Colon (tissue), 2 donors: ENCODE measurements at regions not wholly inside any gene's neighbourhood (a gene's known extent, or its start where the extent isn't known, plus 50 kb on each side); places are given as distances from the start of the nearest gene placed in this dataset.

ENCODE experiments used
- FAIRE-seq: peaks from 2 replicates; lab custom pipeline; 2012; peaks lifted over from hg19 to GRCh38; lab: Jason Lieb, UNC
- donor health status: control.
- donor health status: control.

GRCh38 chr4:134327274-134328122 lies 125.9 kb upstream of the PABPC4L start:
- FAIRE-seq = no peak

GRCh38 chr4:134326866-134327265 lies 125.3 kb upstream of the PABPC4L start:
- no peak for FAIRE-seq

DNA sequence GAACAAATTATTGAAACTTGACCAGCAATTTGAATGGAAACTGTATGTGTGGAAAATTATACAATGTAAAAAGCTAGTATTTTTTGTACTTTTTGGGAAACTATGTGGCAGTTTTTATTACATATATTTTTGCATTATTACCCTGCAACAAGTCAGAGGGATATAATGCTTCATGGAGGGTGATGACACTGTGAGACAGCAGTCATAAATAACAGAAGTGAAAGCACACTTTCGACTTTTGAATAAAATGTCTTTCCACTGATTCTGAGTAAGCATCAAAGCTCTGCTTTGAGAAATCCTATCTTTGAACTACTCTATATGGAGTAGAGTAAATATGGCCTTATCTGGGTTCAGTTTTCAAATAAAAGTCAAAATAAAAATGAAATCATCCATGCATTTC lies 122.6 kb upstream of the PABPC4L start:
- no peak for FAIRE-seq

- FAIRE-seq = no peak
Observed at GRCh38 chr4:134320048-134320447, 118.5 kb upstream of the PABPC4L start.

DNA sequence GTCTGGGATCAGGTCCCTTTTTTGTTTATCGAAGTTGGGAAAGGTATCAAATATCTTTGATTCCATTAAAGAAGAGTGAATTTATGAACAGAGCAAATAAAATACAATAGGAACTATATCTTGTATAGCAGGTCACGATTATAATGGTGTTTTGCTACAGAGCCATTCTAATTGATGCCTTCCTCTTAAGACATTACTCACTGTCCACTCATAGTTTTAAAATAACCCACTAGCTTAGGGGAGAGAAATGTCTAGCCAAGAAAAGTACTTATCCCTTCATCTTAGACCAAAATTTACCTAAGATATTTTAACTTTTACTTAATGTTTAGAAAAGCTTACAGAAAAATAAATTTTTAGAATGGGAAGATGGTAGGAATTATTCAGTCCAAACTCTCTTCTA lies 112.0 kb upstream of the PABPC4L start:
- FAIRE-seq = no peak

GRCh38 chr4:134309715-134310114 lies 108.1 kb upstream of the PABPC4L start:
- no peak for FAIRE-seq

GRCh38 chr4:134308910-134309309 lies 107.3 kb upstream of the PABPC4L start:
- FAIRE-seq = no peak

DNA sequence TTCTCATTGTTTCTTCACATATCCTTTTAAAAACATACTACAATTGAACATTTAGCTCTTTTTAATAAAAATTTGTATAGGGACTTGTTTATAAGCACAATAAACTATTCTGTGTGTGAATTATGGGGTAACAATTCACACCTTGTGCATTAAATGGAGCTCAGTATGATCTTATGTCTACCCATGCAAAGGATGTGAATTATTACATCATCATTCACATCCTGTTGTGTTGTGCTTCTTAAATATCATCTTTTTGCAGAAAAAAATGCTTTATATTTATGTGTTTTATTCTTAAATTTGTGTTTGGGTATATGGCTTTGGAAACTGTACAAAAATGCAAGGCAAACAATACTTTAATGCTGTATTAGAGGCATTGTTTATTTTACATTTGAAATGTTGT lies 96.7 kb upstream of the PABPC4L start:
- no peak for FAIRE-seq

DNA sequence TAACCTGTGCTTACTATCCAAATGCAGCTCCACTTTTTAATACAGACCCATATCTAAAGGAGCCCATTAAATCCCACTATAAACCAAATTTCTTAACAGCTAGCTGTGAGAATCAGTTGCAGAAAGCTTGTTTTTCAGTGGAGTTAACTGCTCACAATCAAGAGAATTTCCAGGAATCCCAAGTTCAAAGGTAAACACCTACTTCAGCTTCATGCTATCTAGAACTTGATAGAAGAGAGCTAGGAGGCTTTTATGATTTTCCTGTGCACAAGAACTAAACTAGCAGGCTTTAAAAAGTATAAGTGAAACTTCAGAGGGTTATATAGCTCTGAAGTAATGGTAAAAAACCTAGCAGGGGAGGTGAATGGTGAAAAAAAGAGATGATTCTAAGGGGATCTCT lies 96.2 kb upstream of the PABPC4L start:
- no peak for FAIRE-seq

DNA sequence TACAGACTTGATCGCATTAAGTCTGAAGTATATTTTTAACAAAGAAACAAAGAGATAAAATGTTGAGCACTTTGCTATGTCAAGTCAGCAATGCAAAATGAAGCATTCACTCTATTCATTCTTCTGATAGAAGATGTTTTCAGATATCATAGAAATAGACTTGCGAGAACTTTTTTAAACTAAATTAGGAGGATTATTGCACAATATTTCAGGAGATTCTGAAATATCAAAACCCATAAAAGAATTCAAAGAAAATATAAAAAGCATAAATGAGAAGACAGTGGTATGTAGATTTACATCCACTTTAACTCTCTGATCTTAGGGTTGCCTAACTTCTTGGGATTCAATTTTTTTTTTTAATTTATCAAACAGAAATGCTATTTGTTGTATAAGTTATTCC lies 81.1 kb upstream of the PABPC4L start:
- FAIRE-seq = no peak

DNA sequence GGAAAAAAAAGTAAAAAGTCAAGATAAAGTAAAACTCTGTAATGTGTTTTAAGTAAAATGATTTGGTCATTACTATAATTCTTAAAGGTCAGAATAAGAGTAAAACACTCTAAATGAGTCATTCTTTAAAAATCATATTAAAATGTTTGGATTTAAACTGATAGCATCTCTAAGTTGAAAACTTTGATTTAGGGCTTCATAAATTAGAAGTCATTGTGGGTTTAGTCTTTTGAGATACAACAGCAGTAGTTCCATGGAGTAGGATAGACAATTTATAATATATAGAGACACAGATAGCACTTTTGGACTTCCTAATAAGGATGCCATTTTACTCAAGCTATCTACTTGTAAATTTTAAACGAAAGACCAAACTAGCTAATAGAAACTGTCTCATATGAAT lies 77.1 kb upstream of the PABPC4L start:
- no peak for FAIRE-seq

- FAIRE-seq = no peak
Observed at GRCh38 chr4:134276476-134276875, 74.9 kb upstream of the PABPC4L start.

- no peak for FAIRE-seq
Observed at GRCh38 chr4:134260126-134260525, 58.5 kb upstream of the PABPC4L start.
